ENCODE measurements at regions not wholly inside any gene's neighbourhood (a gene's known extent, or its start where the extent isn't known, plus 50 kb on each side); places are given as distances from the start of the nearest gene placed in this dataset.

- in situ Hi-C loops (cut with HindIII; ENCODE audit: low pct_unique_long_range_greater_than_20kb, low sequenced_read_pairs) = no loop called here
Measured at GRCh38 chr21:36218691-36219090, 62.1 kb downstream of the DOP1B start.

GRCh38 chr21:36223451-36223850, 66.8 kb downstream of the DOP1B start:
- no peak overlapping the region for H3K4me3 ChIP-seq (ENCODE audit: low read depth in 2 of 2, low read length in 2 of 2)
- CTCF ChIA-PET = no interaction called here
- TSS peak; percentile 65 for BruUV-seq (replicated peaks)
- ATAC-seq (no peak), DNase-seq (ENCODE audit: low read depth, low spot score) (no peak)
- intact Hi-C loops (cut with micrococcal nuclease; ENCODE audit: unreplicated experiment) (no loop called here), in situ Hi-C loops (cut with HindIII; ENCODE audit: low pct_unique_long_range_greater_than_20kb, low sequenced_read_pairs) (no loop called here)
- H3K27ac ChIP-seq (ENCODE audit: low read length) = no peak overlapping the region
- no peaks in the 10 kb centered on the region for H3K27me3 ChIP-seq (ENCODE audit: control insufficient read depth, insufficient read depth, low read length)
- no peak for TF ChIP-seq POLR2AphosphoS5 (IDR thresholded peaks at IDR 0.05; ENCODE audit: low read depth, low read length)
- TF ChIP-seq TCF7L2 (IDR thresholded peaks at IDR 0.05; ENCODE audit: low read depth, low read length) = no peak
- TF ChIP-seq SIN3A (IDR thresholded peaks at IDR 0.05; ENCODE audit: borderline replicate concordance, insufficient read depth, low read depth, low read length) = no peak
- TF ChIP-seq REST (IDR thresholded peaks at IDR 0.05; ENCODE audit: insufficient read depth in 1 of 2, low read depth in 2 of 2, low read length in 1 of 2) = no peak
- H3K36me3 ChIP-seq (ENCODE audit: control insufficient read depth, insufficient read depth, low read length) = 0 out of 2 replicates have a peak, but pooled peaks cover 2% of the 10 kb centered on the region
- H3K4me1 ChIP-seq (ENCODE audit: control insufficient read depth, insufficient read depth, low read length) = no peaks in the 10 kb centered on the region
- H3K9me3 ChIP-seq (ENCODE audit: control insufficient read depth, insufficient read depth, low read depth, low read length) = no peaks in the 10 kb centered on the region
- POLR2A ChIA-PET = no interaction called here

More at GRCh38 chr21:36218691-36219090, 62.1 kb downstream of the DOP1B start:
- Histone ChIP-seq H3K9me3 (ENCODE audit: control insufficient read depth, insufficient read depth, low read depth, low read length) (no peaks in the 10 kb centered on the region), H3K27me3 (ENCODE audit: control insufficient read depth, insufficient read depth, low read length) (no peaks in the 10 kb centered on the region), H3K4me1 (ENCODE audit: control insufficient read depth, insufficient read depth, low read length) (no peaks in the 10 kb centered on the region), H3K4me3 (ENCODE audit: low read depth in 2 of 2, low read length in 2 of 2) (no peak overlapping the region), H3K27ac (ENCODE audit: low read length) (no peak overlapping the region), H3K36me3 (ENCODE audit: control insufficient read depth, insufficient read depth, low read length) (peaks cover 2% of the 10 kb centered on the region; the same call in 1 of the 2 replicates)
- ATAC-seq (no peak), DNase-seq (ENCODE audit: low read depth, low spot score) (no peak)
- POLR2A ChIA-PET = no interaction called here
- no TSS peak for BruUV-seq (replicated peaks)
- intact Hi-C loops (cut with micrococcal nuclease; ENCODE audit: unreplicated experiment) = no loop called here
- CTCF ChIA-PET = no interaction called here
- TF ChIP-seq REST (IDR thresholded peaks at IDR 0.05; ENCODE audit: insufficient read depth in 1 of 2, low read depth in 2 of 2, low read length in 1 of 2) = no peak
- TF ChIP-seq CTCF (IDR thresholded peaks at IDR 0.05) = no peak
- TF ChIP-seq SIN3A (IDR thresholded peaks at IDR 0.05; ENCODE audit: borderline replicate concordance, insufficient read depth, low read depth, low read length) = no peak
- TF ChIP-seq TCF7L2 (IDR thresholded peaks at IDR 0.05; ENCODE audit: low read depth, low read length) = no peak
- no peak for TF ChIP-seq POLR2AphosphoS5 (IDR thresholded peaks at IDR 0.05; ENCODE audit: low read depth, low read length)
